SKM-1 treated with dmso at 0.1 percent for 144 hours (cell line): ENCODE measurements at regions not wholly inside any gene's neighbourhood (a gene's known extent, or its start where the extent isn't known, plus 50 kb on each side); places are given as distances from the start of the nearest gene placed in this dataset.
"Not testable (repeated sequence)": the region's sequence is repeated elsewhere in the genome, so short reads cannot be mapped to it uniquely, and the experiment has no call there.

ENCODE experiments used
- DNase-seq: peaks from one replicate; lab custom pipeline; 2025; ENCODE audit not compliant: unreplicated experiment; lab: John Stamatoyannopoulos, UW

GRCh38 chr21:17071093-17071492 lies 441.8 kb upstream of the CXADR start:
- no peak for DNase-seq

GRCh38 chr21:17081193-17081592 lies 431.6 kb upstream of the CXADR start:
- DNase-seq, result no peak

GRCh38 chr21:17082843-17083483 lies 429.9 kb upstream of the CXADR start:
- DNase-seq, result no peak

- DNase-seq, result no peak
These were observed 427.1 kb upstream of the CXADR start for GRCh38 chr21:17085707-17086106.

GRCh38 chr21:17088500-17088899 lies 424.3 kb upstream of the CXADR start:
- DNase-seq, result no peak

GRCh38 chr21:17089091-17089491 lies 423.8 kb upstream of the CXADR start:
- no peak for DNase-seq

- DNase-seq, result no peak
These were observed 411.1 kb upstream of the CXADR start for GRCh38 chr21:17101696-17102095.

GRCh38 chr21:17105932-17106331 lies 406.9 kb upstream of the CXADR start:
- DNase-seq, result no peak

- no peak for DNase-seq
These were observed 398.8 kb upstream of the CXADR start for GRCh38 chr21:17114045-17114444.

GRCh38 chr21:17118638-17119384 lies 394.0 kb upstream of the CXADR start:
- no peak for DNase-seq

- DNase-seq, result no peak
These were observed 393.2 kb upstream of the CXADR start for GRCh38 chr21:17119466-17120297.

- not testable (repeated sequence) for DNase-seq
These were observed 385.4 kb upstream of the CXADR start for GRCh38 chr21:17127395-17127794.

GRCh38 chr21:17128132-17128531 lies 384.7 kb upstream of the CXADR start:
- no peak for DNase-seq

- DNase-seq, result not testable (repeated sequence)
These were observed 373.7 kb upstream of the CXADR start for GRCh38 chr21:17139159-17139558.

GRCh38 chr21:17139696-17140095 lies 373.1 kb upstream of the CXADR start:
- DNase-seq, result no peak

GRCh38 chr21:17146426-17146825 lies 366.4 kb upstream of the CXADR start:
- no peak for DNase-seq

- no peak for DNase-seq
These were observed 353.1 kb upstream of the CXADR start for GRCh38 chr21:17159697-17160096.

- no peak for DNase-seq
These were observed 327.2 kb upstream of the CXADR start for GRCh38 chr21:17185674-17186073.

GRCh38 chr21:17189963-17190362 lies 322.9 kb upstream of the CXADR start:
- no peak for DNase-seq

- no peak for DNase-seq
These were observed 321.4 kb upstream of the CXADR start for GRCh38 chr21:17191346-17191993.

- no peak for DNase-seq
These were observed 317.5 kb upstream of the CXADR start for GRCh38 chr21:17195351-17195750.
